ENCODE measurements at regions not wholly inside any gene's neighbourhood (a gene's known extent, or its start where the extent isn't known, plus 50 kb on each side); places are given as distances from the start of the nearest gene placed in this dataset.
"Not testable (repeated sequence)": the region's sequence is repeated elsewhere in the genome, so short reads cannot be mapped to it uniquely, and the experiment has no call there.

DNA sequence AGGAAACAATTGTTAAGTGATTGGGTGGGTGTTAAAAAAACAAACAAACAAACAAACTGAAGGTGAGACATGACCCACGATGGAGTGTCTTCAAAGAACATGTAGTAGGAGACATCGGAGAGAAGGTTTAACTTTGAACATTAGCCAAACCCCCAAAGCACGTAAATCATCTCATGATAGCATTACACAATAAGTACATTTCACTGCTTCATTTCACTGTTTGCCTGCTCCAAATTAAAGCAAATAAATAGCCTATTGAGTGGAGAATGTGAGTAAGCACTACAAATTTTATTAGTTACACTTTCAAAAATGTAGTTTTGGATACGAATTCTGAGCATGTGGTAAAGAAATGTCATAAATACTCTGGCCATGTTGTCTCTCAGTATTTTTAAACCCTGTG lies 287.0 kb downstream of the SI start:
- peak; percentile 75 for ATAC-seq

DNA sequence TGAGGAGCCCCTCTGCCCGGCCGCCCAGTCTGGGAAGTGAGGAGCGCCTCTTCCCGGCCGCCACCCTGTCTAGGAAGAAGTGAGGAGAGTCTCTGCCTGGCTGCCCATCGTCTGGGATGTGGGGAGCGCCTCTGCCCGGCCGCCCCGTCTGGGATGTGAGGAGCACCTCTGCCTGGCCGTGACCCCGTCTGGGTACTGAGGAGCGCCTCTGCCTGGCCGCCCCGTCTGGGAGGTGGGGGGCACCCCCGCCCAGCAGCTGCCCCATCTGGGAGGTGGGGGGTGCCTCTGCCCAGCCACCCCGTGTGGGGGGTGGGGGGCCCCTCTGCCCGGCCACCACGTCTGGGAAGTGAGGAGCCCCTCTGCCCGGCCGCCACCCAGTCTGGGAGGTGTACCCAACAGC lies 293.9 kb downstream of the SI start:
- DNase-seq: peak in 1 of 4 donors; percentile 46
- H3K27me3 ChIP-seq; intact Hi-C loops (cut with DNase I); ATAC-seq; H3K4me1 ChIP-seq; H3K36me3 ChIP-seq; H3K27ac ChIP-seq; H3K4me3 ChIP-seq: not testable (repeated sequence)
- H3K9me3 ChIP-seq: peaks cover 0 to 10% of the 10 kb centered on the region in 2 donors

More for the DNA sequence above, 287.0 kb downstream of the SI start:
- H3K27me3 ChIP-seq: no peaks in the 10 kb centered on the region
- TF ChIP-seq, protein P1, sequence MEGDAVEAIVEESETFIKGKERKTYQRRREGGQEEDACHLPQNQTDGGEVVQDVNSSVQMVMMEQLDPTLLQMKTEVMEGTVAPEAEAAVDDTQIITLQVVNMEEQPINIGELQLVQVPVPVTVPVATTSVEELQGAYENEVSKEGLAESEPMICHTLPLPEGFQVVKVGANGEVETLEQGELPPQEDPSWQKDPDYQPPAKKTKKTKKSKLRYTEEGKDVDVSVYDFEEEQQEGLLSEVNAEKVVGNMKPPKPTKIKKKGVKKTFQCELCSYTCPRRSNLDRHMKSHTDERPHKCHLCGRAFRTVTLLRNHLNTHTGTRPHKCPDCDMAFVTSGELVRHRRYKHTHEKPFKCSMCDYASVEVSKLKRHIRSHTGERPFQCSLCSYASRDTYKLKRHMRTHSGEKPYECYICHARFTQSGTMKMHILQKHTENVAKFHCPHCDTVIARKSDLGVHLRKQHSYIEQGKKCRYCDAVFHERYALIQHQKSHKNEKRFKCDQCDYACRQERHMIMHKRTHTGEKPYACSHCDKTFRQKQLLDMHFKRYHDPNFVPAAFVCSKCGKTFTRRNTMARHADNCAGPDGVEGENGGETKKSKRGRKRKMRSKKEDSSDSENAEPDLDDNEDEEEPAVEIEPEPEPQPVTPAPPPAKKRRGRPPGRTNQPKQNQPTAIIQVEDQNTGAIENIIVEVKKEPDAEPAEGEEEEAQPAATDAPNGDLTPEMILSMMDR (IDR thresholded peaks at IDR 0.05): no peak
- no peak overlapping the region for H3K4me3 ChIP-seq
- H3K27ac ChIP-seq: no peak overlapping the region
- peaks cover 0 to 10% of the 10 kb centered on the region in 2 donors for H3K9me3 ChIP-seq
- DNase-seq: no peak
- H3K36me3 ChIP-seq: no peaks in the 10 kb centered on the region
- intact Hi-C loops (cut with DNase I): no loop called here
- no peaks in the 10 kb centered on the region for H3K4me1 ChIP-seq

DNA sequence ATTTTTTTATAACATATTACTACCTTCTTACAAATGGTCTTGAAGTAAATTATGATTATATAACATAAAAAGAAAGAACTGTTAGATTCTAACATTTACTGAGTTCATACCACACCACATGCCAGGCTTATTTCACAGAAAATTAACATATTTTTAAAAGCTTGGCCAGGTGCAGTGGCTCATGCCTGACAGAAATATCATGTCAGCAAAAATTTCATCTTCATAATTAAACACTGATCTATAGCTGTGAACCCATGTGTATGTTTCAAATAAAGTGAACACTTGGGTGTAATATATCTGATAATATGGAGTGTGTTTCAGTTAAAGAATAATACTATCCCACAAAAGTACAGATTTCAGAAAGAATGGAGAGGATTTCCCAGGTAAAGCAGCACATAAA lies 296.5 kb downstream of the SI start:
- ATAC-seq: no peak

DNA sequence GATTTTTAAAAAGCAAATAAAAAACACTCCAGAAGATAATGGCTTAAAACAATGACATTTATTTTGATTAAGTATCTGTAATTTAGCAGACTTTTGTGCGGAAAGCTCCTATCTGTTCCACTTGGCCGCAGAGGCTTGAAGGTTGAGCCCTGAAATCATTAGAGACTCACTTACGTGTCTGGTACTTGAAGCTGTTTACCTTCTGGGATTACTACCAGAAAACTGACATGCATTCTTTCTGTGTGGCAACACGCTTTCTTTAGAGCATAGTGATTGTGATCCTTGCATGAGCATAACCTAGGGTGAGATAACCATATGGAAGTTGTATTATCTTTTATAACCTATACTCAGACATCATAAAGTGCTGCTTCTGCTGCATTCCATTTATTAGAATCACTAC lies 298.5 kb downstream of the SI start:
- H3K27me3 ChIP-seq: no peaks in the 10 kb centered on the region
- intact Hi-C loops (cut with DNase I): no loop called here
- H3K4me3 ChIP-seq: no peak overlapping the region
- DNase-seq (no peak), ATAC-seq (peak; percentile 90)
- H3K27ac ChIP-seq: no peak overlapping the region
- H3K9me3 ChIP-seq: no peaks in the 10 kb centered on the region
- TF ChIP-seq, protein P1 (IDR thresholded peaks at IDR 0.05): no peak
- no peaks in the 10 kb centered on the region for H3K4me1 ChIP-seq
- no peaks in the 10 kb centered on the region for H3K36me3 ChIP-seq

More for the DNA sequence above, 296.5 kb downstream of the SI start:
- no peak for DNase-seq
- Histone ChIP-seq H3K9me3 (peaks cover 0 to 3% of the 10 kb centered on the region in 2 donors), H3K27me3 (no peaks in the 10 kb centered on the region), H3K4me1 (no peaks in the 10 kb centered on the region), H3K4me3 (no peak overlapping the region), H3K36me3 (no peaks in the 10 kb centered on the region), H3K27ac (no peak overlapping the region)
- intact Hi-C loops (cut with DNase I): no loop called here
- TF ChIP-seq, protein P1 (IDR thresholded peaks at IDR 0.05): no peak

DNA sequence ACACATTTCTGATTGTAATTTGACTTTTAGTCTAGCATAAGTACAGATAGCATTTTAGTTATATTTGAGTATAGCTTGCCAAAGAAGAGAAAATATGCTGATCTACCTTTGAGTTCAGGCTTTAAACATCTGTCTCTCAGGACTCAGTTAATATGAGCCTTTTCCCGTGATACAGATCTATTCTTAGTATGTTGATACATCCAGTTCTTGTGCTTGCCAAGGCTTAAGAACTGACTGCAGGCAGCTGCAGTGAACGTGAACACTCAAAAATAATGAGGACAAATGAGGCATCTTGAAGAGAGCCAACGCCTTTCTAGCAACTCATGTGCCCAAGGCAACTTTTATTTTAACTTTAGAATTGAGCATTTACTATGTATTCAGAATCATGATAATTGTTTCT lies 325.5 kb downstream of the SI start:
- Histone ChIP-seq H3K9me3 (no peaks in the 10 kb centered on the region), H3K36me3 (no peaks in the 10 kb centered on the region), H3K27me3 (no peaks in the 10 kb centered on the region), H3K27ac (no peak overlapping the region), H3K4me3 (no peak overlapping the region), H3K4me1 (no peaks in the 10 kb centered on the region)
- no peak for DNase-seq
- no peak for ATAC-seq
- TF ChIP-seq, protein P1 (IDR thresholded peaks at IDR 0.05): no peak
- intact Hi-C loops (cut with DNase I): no loop called here

DNA sequence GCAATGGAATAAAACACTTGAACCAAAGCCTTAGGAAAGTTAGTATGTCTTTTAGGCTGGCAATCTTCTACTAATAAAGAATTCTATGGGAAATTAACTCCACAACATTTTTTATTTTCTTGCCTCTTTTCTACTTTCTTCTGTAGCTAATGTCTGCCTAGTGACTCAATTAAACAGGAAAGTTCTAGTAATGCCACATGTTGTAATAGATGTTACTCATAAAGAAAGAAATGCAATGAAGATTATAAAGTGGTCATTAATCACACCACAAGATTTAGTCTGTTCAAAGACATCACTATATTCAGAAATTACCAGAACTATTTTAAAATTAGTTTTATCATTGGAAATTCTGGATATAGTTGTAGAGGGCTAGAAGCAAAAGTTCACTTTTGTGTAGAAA lies 329.7 kb downstream of the SI start:
- Histone ChIP-seq H3K36me3 (no peaks in the 10 kb centered on the region), H3K27me3 (no peaks in the 10 kb centered on the region), H3K27ac (no peak overlapping the region), H3K9me3 (no peaks in the 10 kb centered on the region), H3K4me1 (no peaks in the 10 kb centered on the region), H3K4me3 (no peak overlapping the region)
- TF ChIP-seq, protein P1 (IDR thresholded peaks at IDR 0.05): no peak
- DNase-seq: no peak
- intact Hi-C loops (cut with DNase I): no loop called here
- ATAC-seq: no peak

Data from left lung (tissue), 4 donors.